ENCODE measurements at regions not wholly inside any gene's neighbourhood (a gene's known extent, or its start where the extent isn't known, plus 50 kb on each side); places are given as distances from the start of the nearest gene placed in this dataset.
A peak's percentile ranks its signal among the peaks of the same experiment; 100 is the strongest.

- DNase-seq (ENCODE audit: low read depth) = no peak
Observed at GRCh38 chr6:113405326-113406047, 451.7 kb upstream of the MARCKS start.

- no peak for DNase-seq (ENCODE audit: low read depth)
Observed at GRCh38 chr6:113406048-113406695, 451.0 kb upstream of the MARCKS start.

DNA sequence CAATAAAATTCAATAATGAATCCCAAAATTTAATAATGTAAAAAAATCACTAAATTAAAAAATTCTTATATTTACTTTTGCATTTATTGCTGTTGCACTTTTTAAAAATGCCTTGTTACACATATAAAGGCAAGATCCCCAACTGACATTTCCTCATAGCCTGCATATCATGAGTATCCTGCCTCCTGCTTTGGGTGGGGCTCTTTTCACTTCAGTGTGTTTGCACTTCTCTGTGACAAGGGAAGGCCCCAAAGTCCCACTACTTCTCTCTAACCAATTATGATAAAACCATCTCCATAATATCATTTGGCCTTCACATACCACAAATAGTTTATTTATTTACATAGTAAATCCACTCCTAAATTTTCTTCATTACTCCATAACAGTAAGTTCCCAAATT, 446.1 kb upstream of the MARCKS start:
- DNase-seq (ENCODE audit: low read depth) = no peak

- peak; percentile 66 for DNase-seq (ENCODE audit: low read depth)
Observed at GRCh38 chr6:113412589-113413357, 444.4 kb upstream of the MARCKS start.

DNA sequence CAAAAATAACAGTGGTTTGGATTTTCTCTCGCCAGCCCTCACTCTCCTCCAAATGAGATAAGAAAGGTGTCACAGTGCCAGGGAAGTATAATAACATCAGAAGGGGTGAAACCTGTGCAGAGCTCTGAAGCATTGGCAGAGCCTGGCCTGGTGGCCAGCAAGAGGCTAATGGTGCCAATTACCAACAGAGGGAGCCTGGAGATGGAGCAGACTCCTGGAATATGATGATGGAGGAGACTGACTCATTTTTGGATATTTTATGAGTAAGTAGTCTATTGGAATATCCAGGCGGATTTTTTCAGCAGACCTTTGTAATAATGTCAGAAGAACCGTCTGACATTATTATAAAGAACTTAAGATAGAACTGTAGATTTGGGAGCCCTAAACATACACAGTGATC, 442.6 kb upstream of the MARCKS start:
- DNase-seq (ENCODE audit: low read depth) = peak; percentile 65

GRCh38 chr6:113416170-113416569, 441.0 kb upstream of the MARCKS start:
- no peak for DNase-seq (ENCODE audit: low read depth)

- no peak for DNase-seq (ENCODE audit: low read depth)
Observed at GRCh38 chr6:113420290-113420689, 436.9 kb upstream of the MARCKS start.

DNA sequence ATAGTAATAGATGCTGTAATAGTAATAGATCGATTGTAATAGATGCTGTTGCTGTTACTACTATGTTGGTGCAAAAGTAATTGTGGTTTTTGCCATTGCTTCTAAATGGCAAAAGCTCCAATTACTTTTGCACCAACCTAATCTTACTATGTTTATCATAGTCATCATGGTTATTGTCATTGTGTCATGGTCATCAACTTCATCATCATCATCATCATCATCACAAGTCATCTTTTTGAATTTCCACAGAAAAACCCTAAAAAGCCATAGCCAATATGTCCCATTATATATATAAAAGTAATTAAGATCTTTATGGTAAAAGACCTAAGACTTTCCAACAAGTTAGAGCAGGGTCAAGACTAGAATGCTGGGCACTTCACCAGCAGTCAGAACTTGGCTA, 435.1 kb upstream of the MARCKS start:
- DNase-seq (ENCODE audit: low read depth) = no peak

DNA sequence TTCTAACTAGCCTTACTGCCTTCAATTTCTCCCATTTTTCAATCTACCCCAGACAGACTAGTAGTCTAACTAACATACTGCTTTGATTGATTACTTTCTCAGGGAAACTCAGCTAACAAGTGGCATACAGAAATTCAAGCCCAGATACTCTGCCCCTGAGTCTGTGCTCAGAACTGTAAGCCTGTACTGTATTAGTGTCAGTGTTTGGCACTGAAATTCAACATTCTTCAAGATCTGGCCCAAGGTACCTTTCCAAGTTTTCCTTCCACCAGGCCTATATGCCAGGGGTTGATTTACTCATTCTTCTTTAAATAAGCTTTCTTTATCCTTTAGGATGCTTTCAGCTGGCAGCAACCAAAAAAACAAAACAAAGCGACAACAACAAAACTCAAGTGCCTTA, 433.2 kb upstream of the MARCKS start:
- DNase-seq (ENCODE audit: low read depth) = no peak

DNA sequence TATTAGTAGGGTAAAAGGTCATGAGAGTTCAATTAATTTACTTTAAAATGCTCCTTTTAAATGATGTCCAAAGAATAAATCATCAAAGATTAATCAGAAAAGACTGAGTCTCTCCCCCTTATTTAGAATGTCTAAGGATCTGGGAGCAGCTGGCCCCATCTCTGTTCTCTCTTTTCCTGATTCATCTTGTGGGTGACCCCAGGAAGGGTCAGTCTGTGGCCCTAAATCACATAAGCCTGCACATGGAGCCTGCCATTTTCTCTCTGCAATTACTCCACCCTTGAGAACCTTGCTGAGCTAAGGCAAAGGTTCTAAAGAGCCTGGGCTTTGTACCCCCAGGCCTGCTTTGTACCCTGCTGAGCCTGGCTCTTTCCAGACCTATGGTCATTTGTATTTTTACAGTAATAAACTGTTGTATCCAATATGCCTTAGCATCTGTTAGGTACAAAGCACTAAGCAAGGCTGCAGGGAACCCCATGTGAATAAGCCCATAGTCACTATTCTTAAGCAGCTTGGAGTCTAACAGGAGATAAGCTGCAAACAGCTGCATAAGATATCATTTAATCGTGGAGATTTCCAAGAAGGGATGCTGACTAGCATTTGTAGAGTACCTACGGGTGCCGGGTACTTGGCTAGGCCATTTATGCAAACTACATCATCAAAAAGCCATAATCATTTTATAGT, 431.0 kb upstream of the MARCKS start:
- DNase-seq (ENCODE audit: low read depth) = no peak

DNA sequence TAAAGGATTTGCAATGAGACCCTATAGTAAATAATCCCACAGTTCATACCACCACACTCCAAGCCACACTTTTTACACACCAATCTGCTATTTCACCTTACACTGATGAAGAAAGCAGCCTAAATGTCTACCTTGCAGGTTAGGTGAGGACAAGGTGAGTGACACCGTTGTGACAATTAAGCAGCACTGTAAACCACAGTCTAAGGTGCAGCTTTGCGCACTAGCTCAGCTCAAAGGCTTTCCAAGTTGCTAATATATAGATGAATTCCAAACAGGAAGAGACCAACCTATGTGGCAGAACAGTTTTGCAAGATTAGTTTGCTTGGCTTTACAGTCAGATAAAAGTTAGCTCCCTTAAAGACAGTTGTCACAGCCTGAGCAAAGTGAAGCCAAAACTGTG, 429.5 kb upstream of the MARCKS start:
- no peak for DNase-seq (ENCODE audit: low read depth)

DNA sequence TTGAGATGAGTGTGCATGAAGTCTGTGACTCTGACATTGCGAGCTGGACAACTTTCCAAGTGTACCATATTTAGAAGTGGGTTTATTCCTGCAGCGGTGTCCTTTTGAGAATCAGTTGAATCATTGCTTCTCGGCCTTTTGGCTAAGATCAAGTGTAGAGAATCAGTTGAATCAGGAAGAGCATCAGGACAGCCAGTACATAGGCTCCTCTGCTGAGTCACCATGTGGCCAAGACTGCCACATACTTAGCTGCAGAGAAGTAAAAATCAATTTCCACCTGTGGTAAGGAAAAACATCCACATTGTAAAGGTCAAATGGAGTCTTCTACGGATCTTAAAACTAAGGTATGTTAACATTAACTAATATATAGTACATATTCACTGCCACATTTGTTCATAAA, 428.4 kb upstream of the MARCKS start:
- no peak for DNase-seq (ENCODE audit: low read depth)

- DNase-seq (ENCODE audit: low read depth) = no peak
Observed at GRCh38 chr6:113432521-113433334, 424.4 kb upstream of the MARCKS start.

DNA sequence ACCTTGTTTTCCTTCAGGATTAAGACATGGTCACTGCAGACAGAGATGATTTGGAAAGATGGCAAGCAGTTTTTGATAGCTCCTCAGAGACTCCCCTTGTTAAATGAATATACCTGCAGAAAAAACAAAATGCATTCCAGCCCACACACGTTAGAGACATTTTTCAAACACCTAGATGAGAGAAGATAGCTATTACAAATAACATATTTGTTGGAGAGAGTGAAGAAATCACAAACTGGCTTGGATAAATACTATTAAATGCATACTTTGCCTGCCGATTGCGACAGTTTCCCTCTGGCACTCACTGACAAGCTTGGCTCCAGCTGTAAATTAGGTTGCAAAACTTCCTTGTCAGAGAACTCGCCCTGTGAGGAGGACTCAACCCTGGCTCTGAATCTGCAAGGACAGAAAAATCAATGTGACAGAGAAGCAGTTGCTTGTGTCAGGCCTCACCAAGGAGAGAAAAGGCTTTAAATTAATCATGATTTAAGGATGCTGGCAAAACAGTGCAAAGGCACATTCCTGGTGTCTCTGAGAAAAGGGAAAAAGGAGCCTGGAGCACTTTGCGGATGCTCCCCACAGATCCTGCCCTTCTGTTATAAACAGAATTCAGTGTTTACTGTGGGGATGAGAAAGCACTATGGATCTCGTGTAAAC, 423.7 kb upstream of the MARCKS start:
- DNase-seq (ENCODE audit: low read depth) = peak; percentile 80

- no peak for DNase-seq (ENCODE audit: low read depth)
Observed at GRCh38 chr6:113434641-113435040, 422.5 kb upstream of the MARCKS start.

- no peak for DNase-seq (ENCODE audit: low read depth)
Observed at GRCh38 chr6:113437566-113437965, 419.6 kb upstream of the MARCKS start.

DNA sequence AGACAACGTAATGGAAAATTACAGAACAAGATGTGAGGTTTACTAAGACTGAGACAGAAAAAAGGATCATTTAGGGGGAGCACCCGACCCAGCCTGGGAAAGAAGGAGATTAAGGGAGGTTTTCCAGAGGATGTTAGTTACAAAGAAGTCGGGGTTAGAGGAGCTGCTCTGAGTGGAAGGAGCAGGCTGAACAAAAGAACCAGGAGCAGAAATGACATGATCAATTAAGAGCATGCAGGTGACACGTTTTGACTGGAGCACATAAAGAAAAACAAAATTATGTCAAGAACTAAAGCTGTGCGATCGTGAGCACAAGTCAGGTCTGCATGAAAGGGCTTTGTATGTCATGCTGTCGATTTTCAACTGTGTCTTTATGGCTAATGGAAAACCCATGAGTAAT, 417.3 kb upstream of the MARCKS start:
- no peak for DNase-seq (ENCODE audit: low read depth)

- no peak for DNase-seq (ENCODE audit: low read depth)
Observed at GRCh38 chr6:113442040-113442439, 415.1 kb upstream of the MARCKS start.

GRCh38 chr6:113445201-113445600, 411.9 kb upstream of the MARCKS start:
- DNase-seq (ENCODE audit: low read depth) = no peak

GRCh38 chr6:113447088-113447831, 409.9 kb upstream of the MARCKS start:
- DNase-seq (ENCODE audit: low read depth) = peak; percentile 96
